GM12872 (cell line): ENCODE measurements at regions not wholly inside any gene's neighbourhood (a gene's known extent, or its start where the extent isn't known, plus 50 kb on each side); places are given as distances from the start of the nearest gene placed in this dataset.

Source experiments
- TF ChIP-seq, protein P1 (sequence below): IDR thresholded peaks from 3 replicates; pipeline ENCODE4 v1.5.1; 2011; ENCODE audit warnings: low read depth, mild to moderate bottlenecking, low read length, moderate library complexity; ENCODE audit not compliant: insufficient read depth

DNA sequence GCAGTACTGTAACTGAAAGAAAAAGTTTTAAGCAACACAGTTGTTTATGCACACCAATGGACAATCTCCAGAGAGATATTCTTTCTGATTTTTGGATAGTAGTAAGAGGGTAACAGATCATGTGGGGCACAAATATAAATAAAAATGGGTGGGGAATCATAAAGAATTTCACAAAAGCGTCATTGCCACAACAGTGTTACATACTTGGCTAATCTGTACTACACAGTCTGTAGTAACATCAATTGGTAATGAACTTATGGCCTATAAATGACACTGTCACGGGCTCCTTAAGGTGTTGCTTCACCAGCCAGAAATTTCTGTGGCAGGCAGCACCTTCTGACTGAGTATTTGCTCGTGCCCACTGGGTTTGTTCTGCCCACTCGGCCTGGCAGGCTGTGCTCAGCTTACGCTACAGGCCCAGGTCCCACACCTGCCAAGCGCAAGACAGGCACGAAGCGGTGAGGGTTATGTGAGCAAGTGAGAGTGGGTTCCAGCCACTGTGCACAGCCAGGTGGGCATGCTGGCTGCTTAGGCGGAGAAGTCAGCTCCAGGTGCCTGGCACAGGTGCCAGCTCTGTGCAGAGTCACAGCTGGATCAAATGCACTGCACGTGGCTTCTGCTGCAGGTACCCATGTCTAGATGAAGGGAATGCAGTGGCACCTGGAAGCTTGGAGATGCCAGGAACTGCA, 532.5 kb upstream of the SLC39A10 start:
- TF ChIP-seq, protein P1, sequence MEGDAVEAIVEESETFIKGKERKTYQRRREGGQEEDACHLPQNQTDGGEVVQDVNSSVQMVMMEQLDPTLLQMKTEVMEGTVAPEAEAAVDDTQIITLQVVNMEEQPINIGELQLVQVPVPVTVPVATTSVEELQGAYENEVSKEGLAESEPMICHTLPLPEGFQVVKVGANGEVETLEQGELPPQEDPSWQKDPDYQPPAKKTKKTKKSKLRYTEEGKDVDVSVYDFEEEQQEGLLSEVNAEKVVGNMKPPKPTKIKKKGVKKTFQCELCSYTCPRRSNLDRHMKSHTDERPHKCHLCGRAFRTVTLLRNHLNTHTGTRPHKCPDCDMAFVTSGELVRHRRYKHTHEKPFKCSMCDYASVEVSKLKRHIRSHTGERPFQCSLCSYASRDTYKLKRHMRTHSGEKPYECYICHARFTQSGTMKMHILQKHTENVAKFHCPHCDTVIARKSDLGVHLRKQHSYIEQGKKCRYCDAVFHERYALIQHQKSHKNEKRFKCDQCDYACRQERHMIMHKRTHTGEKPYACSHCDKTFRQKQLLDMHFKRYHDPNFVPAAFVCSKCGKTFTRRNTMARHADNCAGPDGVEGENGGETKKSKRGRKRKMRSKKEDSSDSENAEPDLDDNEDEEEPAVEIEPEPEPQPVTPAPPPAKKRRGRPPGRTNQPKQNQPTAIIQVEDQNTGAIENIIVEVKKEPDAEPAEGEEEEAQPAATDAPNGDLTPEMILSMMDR: no peak

DNA sequence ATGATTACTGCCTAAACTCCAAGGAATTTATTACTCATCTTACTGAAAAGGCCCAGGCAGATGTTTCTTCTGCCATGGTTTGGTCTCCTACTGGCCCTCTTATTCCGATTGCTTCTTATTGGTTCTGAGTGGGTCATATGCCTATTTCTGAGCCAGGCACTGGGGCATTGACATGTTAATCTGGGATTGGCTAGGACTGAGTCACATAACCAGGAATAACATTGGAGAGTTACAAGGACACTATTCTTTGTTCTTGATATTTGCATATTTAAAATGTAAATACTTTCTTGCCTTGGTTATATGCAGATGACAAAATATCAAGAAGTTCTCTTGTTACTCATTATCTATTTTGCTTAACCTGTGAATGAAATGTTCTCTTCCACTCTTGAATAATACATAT, 534.4 kb upstream of the SLC39A10 start:
- TF ChIP-seq, protein P1: no peak

DNA sequence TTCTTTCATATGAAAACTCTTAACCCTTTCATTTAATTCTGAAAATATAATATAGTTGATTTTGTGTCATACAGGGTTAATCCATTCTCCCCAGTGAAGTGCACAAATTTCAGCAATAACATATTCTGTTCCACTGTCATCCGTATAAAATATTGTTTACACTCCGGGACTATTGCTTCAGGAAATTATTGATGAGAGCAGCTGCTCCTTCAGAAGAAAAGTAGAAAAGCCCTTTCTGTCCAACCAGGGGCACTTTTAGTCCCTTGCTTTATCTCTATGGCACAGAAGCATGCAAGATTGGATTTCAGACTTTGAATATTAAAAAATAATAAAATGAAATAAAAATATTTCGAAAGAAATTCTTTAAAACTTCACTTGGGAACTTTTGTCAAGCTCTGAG, 535.7 kb upstream of the SLC39A10 start:
- TF ChIP-seq, protein P1: no peak

DNA sequence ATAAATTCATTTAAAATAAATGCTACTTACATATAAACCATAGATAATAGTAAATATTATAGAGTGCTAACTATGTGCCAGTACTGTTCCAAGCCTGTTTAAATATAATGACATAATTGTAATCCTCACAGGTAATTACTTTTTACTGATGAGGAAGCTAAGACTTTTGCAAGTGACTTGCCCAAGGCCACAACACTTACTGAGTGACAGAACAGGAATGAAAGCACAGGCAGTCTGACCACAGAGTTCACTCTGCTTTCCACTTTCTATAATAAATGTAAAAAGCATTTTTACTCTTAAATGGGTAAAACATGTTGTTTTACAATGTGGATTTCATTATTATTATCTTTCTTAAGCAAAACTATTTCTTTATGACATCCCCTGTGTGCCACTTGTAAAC, 537.8 kb upstream of the SLC39A10 start:
- TF ChIP-seq, protein P1: no peak

DNA sequence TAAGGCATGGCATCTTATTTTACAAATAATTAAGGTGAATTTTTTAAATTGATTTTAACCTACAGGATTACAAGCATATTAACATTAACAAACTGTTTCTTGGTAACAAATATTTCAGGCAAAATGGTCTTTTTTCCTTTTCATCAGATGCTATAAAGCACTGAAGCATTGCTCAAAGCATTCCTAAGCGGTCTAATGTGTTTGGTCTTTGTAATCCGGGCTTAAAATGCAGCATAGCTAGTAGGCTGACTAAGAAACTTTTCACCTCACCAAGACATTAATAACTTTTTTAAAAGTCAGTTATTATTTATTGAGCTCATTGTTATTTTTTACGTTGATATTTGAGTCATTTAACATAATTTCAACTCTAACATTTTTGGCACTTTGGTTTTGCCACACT, 538.8 kb upstream of the SLC39A10 start:
- TF ChIP-seq, protein P1: no peak

DNA sequence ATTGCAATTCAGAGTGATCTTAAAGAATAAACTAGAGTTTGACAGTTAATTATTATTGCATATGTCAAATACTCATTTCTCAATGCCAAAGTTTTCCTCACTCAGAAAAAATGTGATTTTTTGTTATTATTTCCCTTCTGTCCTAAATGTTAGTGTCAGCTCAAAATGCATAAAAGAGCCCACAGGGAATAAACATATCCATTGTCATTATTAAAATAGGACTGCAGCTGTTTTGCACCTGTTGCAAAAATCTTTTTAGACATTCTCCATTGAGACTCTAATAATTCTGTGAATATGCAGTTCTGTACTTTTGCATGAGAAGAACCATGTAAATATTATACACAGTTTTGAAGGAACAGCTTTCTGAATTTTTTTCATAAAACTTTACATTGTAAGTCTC, 540.0 kb upstream of the SLC39A10 start:
- TF ChIP-seq, protein P1: no peak

DNA sequence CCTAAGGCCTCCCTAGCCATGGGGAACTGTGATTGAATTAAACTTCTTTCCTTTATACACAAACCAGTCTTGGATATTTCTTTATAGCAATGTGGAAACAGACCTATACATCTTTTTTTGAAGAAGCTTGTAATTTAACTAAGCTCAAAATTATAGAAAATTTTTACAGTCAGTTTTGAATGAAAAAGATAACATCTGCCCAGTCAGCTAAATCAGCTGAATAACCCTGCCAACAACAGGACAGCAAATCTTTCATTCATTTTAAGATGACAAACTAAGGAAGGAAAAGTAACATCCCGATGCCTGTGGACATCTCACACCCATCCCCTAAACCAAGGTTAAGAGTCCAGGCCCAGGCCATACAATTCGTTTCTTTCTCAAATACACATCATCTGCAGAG, 541.3 kb upstream of the SLC39A10 start:
- TF ChIP-seq, protein P1: no peak
